ENCODE measurements at regions not wholly inside any gene's neighbourhood (a gene's known extent, or its start where the extent isn't known, plus 50 kb on each side); places are given as distances from the start of the nearest gene placed in this dataset.
"Not testable (repeated sequence)": the region's sequence is repeated elsewhere in the genome, so short reads cannot be mapped to it uniquely, and the experiment has no call there.

GRCh38 chr11:130979386-130979972 lies 63.2 kb upstream of the SNX19 start:
- DNase-seq (ENCODE audit: low spot score), result no peak
- intact Hi-C loops (cut with DNase I), result no loop called here

- no peak for DNase-seq (ENCODE audit: low spot score)
- intact Hi-C loops (cut with DNase I), result no loop called here
These were observed 64.0 kb upstream of the SNX19 start for GRCh38 chr11:130980071-130980862.

GRCh38 chr11:130984241-130984640 lies 68.0 kb upstream of the SNX19 start:
- DNase-seq (ENCODE audit: low spot score); intact Hi-C loops (cut with DNase I): not testable (repeated sequence)

GRCh38 chr11:130992788-130993187 lies 76.5 kb upstream of the SNX19 start:
- intact Hi-C loops (cut with DNase I), result no loop called here
- no peak for DNase-seq (ENCODE audit: low spot score)

GRCh38 chr11:130994043-130994442 lies 77.8 kb upstream of the SNX19 start:
- DNase-seq (ENCODE audit: low spot score), result no peak
- intact Hi-C loops (cut with DNase I), result no loop called here

- no peak for DNase-seq (ENCODE audit: low spot score)
- intact Hi-C loops (cut with DNase I), result no loop called here
These were observed 79.0 kb upstream of the SNX19 start for GRCh38 chr11:130995266-130995665.

GRCh38 chr11:130997278-130997677 lies 81.0 kb upstream of the SNX19 start:
- DNase-seq (ENCODE audit: low spot score), result no peak
- intact Hi-C loops (cut with DNase I), result no loop called here

GRCh38 chr11:130999086-130999485 lies 82.8 kb upstream of the SNX19 start:
- intact Hi-C loops (cut with DNase I), result no loop called here
- DNase-seq (ENCODE audit: low spot score), result no peak

- intact Hi-C loops (cut with DNase I), result no loop called here
These were observed 83.9 kb upstream of the SNX19 start for GRCh38 chr11:130999992-131000770.

GRCh38 chr11:131002145-131002544 lies 85.9 kb upstream of the SNX19 start:
- DNase-seq (ENCODE audit: low spot score), result no peak
- intact Hi-C loops (cut with DNase I), result no loop called here

More at GRCh38 chr11:130999992-131000770, 83.9 kb upstream of the SNX19 start:
- DNase-seq (ENCODE audit: low spot score), result no peak

- no peak for DNase-seq (ENCODE audit: low spot score)
These were observed 89.5 kb upstream of the SNX19 start for GRCh38 chr11:131005829-131006228.

GRCh38 chr11:131025020-131025419 lies 108.7 kb upstream of the SNX19 start:
- intact Hi-C loops (cut with DNase I), result no loop called here
- no peak for DNase-seq (ENCODE audit: low spot score)

More at GRCh38 chr11:131005829-131006228, 89.5 kb upstream of the SNX19 start:
- intact Hi-C loops (cut with DNase I), result no loop called here

GRCh38 chr11:131025421-131026125 lies 109.3 kb upstream of the SNX19 start:
- intact Hi-C loops (cut with DNase I), result no loop called here
- no peak for DNase-seq (ENCODE audit: low spot score)

- intact Hi-C loops (cut with DNase I), result no loop called here
- DNase-seq (ENCODE audit: low spot score), result no peak
These were observed 111.2 kb upstream of the SNX19 start for GRCh38 chr11:131027491-131027890.

GRCh38 chr11:131033151-131033651 lies 116.9 kb upstream of the SNX19 start:
- intact Hi-C loops (cut with DNase I), result no loop called here
- no peak for DNase-seq (ENCODE audit: low spot score)

- DNase-seq (ENCODE audit: low spot score), result no peak
- intact Hi-C loops (cut with DNase I), result no loop called here
These were observed 120.2 kb upstream of the SNX19 start for GRCh38 chr11:131036514-131036913.

GRCh38 chr11:131037873-131038272 lies 121.6 kb upstream of the SNX19 start:
- no peak for DNase-seq (ENCODE audit: low spot score)
- intact Hi-C loops (cut with DNase I), result no loop called here

- no peak for DNase-seq (ENCODE audit: low spot score)
- intact Hi-C loops (cut with DNase I), result no loop called here
These were observed 122.3 kb upstream of the SNX19 start for GRCh38 chr11:131038597-131038996.

GRCh38 chr11:131041331-131042040 lies 125.2 kb upstream of the SNX19 start:
- no peak for DNase-seq (ENCODE audit: low spot score)
- intact Hi-C loops (cut with DNase I), result no loop called here
